ENCODE measurements at regions not wholly inside any gene's neighbourhood (a gene's known extent, or its start where the extent isn't known, plus 50 kb on each side); places are given as distances from the start of the nearest gene placed in this dataset.

DNA sequence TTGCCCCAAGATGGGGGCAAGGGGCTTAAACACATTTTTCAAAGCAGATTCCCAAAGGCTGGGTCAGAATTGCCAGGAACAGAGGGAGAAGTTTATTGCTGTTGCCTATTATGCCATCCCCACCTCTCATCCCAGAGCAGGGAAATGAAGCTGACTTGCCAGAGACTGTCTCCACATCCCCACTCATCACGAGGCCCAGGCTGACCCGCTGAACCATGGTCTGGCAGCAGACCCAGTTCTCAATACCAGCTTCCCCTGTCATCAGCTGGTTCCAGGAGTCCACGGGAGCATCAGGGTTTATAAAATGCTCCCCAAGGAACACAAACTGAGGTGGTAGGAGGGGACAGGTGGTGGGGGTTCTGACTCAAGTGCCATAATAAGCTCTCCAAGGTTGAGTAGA lies 605.9 kb downstream of the NPHP4 start:
- H3K27me3 Mint-ChIP-seq (ENCODE audit: low read depth in 3 of 3) = peaks cover 0 to 1% (median 1%) of the 10 kb centered on the region in 3 donors
- no peaks in the 10 kb centered on the region for H3K4me1 Mint-ChIP-seq
- H3K9me3 Mint-ChIP-seq = no peaks in the 10 kb centered on the region
- no peak for DNase-seq
- Histone ChIP-seq H4K20me1 (ENCODE audit: insufficient read depth, low read length) (no peaks in the 10 kb centered on the region), H3K36me3 (replicated peaks in 1 of 2; ENCODE audit: control insufficient read depth in 1 of 2, insufficient read depth in 2 of 2, low read length in 2 of 2) (no peaks in the 10 kb centered on the region), H3K4me1 (ENCODE audit: control insufficient read depth in 1 of 2, insufficient read depth in 2 of 2, low read length in 2 of 2) (no peaks in the 10 kb centered on the region), H3K79me2 (ENCODE audit: insufficient read depth, low read length) (no peaks in the 10 kb centered on the region), H2AFZ (ENCODE audit: insufficient read depth, low read depth, low read length, poor library complexity, severe bottlenecking) (no peak overlapping the region), H3K4me2 (replicated peaks; ENCODE audit: extremely low read depth, low read length, poor library complexity, severe bottlenecking) (no peak overlapping the region), H3K27me3 (ENCODE audit: control insufficient read depth in 2 of 2, insufficient read depth in 2 of 2, low read length in 2 of 2) (no peaks in the 10 kb centered on the region), H3K4me3 (replicated peaks in 1 of 3; ENCODE audit: low read depth in 2 of 3, low read length in 3 of 3) (no peak overlapping the region), H3K9ac (ENCODE audit: insufficient read depth, low read length, poor library complexity, severe bottlenecking) (no peak overlapping the region), H3K27ac (ENCODE audit: low read depth in 1 of 2, low read length in 2 of 2) (no peak overlapping the region), H3K9me3 (replicated peaks in 1 of 2; ENCODE audit: control insufficient read depth in 1 of 2, insufficient read depth in 1 of 2, low read length in 2 of 2) (no peaks in the 10 kb centered on the region)
- H3K27ac Mint-ChIP-seq = no peak overlapping the region
- H3K36me3 Mint-ChIP-seq = no peaks in the 10 kb centered on the region
- TF ChIP-seq, protein P1, sequence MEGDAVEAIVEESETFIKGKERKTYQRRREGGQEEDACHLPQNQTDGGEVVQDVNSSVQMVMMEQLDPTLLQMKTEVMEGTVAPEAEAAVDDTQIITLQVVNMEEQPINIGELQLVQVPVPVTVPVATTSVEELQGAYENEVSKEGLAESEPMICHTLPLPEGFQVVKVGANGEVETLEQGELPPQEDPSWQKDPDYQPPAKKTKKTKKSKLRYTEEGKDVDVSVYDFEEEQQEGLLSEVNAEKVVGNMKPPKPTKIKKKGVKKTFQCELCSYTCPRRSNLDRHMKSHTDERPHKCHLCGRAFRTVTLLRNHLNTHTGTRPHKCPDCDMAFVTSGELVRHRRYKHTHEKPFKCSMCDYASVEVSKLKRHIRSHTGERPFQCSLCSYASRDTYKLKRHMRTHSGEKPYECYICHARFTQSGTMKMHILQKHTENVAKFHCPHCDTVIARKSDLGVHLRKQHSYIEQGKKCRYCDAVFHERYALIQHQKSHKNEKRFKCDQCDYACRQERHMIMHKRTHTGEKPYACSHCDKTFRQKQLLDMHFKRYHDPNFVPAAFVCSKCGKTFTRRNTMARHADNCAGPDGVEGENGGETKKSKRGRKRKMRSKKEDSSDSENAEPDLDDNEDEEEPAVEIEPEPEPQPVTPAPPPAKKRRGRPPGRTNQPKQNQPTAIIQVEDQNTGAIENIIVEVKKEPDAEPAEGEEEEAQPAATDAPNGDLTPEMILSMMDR (IDR thresholded peaks at IDR 0.05) = no peak
- whole genome bisulfite sequencing (ENCODE audit: insufficient coverage) = 100% methylated on average over 1 of the region's 3 CpGs
- H3K4me3 Mint-ChIP-seq = no peak overlapping the region
- intact Hi-C loops (cut with micrococcal nuclease) = no loop called here

GRCh38 chr1:5385956-5386355 lies 606.3 kb downstream of the NPHP4 start:
- Histone ChIP-seq H3K9me3 (replicated peaks in 1 of 2; ENCODE audit: control insufficient read depth in 1 of 2, insufficient read depth in 1 of 2, low read length in 2 of 2) (no peaks in the 10 kb centered on the region), H3K4me1 (ENCODE audit: control insufficient read depth in 1 of 2, insufficient read depth in 2 of 2, low read length in 2 of 2) (no peaks in the 10 kb centered on the region), H3K27ac (ENCODE audit: low read depth in 1 of 2, low read length in 2 of 2) (no peak overlapping the region), H4K20me1 (ENCODE audit: insufficient read depth, low read length) (no peaks in the 10 kb centered on the region), H3K4me2 (replicated peaks; ENCODE audit: extremely low read depth, low read length, poor library complexity, severe bottlenecking) (no peak overlapping the region), H3K79me2 (ENCODE audit: insufficient read depth, low read length) (no peaks in the 10 kb centered on the region), H3K4me3 (replicated peaks in 1 of 3; ENCODE audit: low read depth in 2 of 3, low read length in 3 of 3) (no peak overlapping the region), H2AFZ (ENCODE audit: insufficient read depth, low read depth, low read length, poor library complexity, severe bottlenecking) (no peak overlapping the region), H3K27me3 (ENCODE audit: control insufficient read depth in 2 of 2, insufficient read depth in 2 of 2, low read length in 2 of 2) (no peaks in the 10 kb centered on the region), H3K36me3 (replicated peaks in 1 of 2; ENCODE audit: control insufficient read depth in 1 of 2, insufficient read depth in 2 of 2, low read length in 2 of 2) (no peaks in the 10 kb centered on the region), H3K9ac (ENCODE audit: insufficient read depth, low read length, poor library complexity, severe bottlenecking) (no peak overlapping the region)
- TF ChIP-seq, protein P1 (IDR thresholded peaks at IDR 0.05) = no peak
- Mint-ChIP-seq H3K4me1 (no peaks in the 10 kb centered on the region), H3K4me3 (no peak overlapping the region), H3K27me3 (ENCODE audit: low read depth in 3 of 3) (peaks cover 0 to 1% (median 1%) of the 10 kb centered on the region in 3 donors), H3K36me3 (no peaks in the 10 kb centered on the region), H3K9me3 (no peaks in the 10 kb centered on the region), H3K27ac (no peak overlapping the region)
- DNase-seq = no peak
- 87% methylated on average over 4 of the region's 7 CpGs for WGBS (ENCODE audit: insufficient coverage)
- intact Hi-C loops (cut with micrococcal nuclease) = no loop called here
